Coronary artery (tissue), 2 donors: ENCODE measurements at regions not wholly inside any gene's neighbourhood (a gene's known extent, or its start where the extent isn't known, plus 50 kb on each side); places are given as distances from the start of the nearest gene placed in this dataset.

ENCODE experiments used
- DNase-seq: peaks from one replicate; pipeline ENCODE4 v3.0.0-alpha.2; 2017; ENCODE audit warnings: low spot score
- H3K27ac ChIP-seq, 2 donors: fragments of 200-600 bp; sonication (generic); one replicate each; pipeline ENCODE4 v1.5.1; 2016 to 2019
- H3K4me3 ChIP-seq: fragments of 200-600 bp; sonication (generic); 2 replicates; pipeline ENCODE4 v1.5.1; 2016; ENCODE audit warnings: mild to moderate bottlenecking, moderate library complexity
- TF ChIP-seq, protein P1 (sequence below): fragments of 200-600 bp; sonication (generic); IDR thresholded peaks from one replicate; pipeline ENCODE4 v1.5.1; 2019; ENCODE audit warnings: antibody characterized with exemption

DNA sequence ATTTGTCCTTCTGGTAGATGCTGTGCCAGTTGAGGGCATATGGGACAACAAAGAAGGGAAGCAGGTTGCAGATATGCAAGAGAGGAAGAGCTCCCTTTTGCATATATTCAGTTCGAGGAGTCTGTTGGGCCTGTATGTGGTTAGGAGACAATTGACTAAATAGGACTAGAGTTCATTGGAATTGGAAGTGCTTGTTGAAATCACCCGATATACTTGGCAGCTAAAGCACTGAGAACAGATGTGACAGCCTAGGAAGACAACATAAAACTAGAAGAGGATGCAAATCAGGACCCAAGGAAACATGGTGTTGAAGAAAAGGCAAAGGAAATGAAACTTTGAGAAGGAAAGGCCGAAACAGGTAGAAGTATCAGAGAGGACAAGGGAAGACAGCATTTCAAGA, 215.2 kb upstream of the P2RY1 start:
- Histone ChIP-seq H3K4me3 (no peak overlapping the region), H3K27ac (no peak overlapping the region)
- TF ChIP-seq, protein P1, sequence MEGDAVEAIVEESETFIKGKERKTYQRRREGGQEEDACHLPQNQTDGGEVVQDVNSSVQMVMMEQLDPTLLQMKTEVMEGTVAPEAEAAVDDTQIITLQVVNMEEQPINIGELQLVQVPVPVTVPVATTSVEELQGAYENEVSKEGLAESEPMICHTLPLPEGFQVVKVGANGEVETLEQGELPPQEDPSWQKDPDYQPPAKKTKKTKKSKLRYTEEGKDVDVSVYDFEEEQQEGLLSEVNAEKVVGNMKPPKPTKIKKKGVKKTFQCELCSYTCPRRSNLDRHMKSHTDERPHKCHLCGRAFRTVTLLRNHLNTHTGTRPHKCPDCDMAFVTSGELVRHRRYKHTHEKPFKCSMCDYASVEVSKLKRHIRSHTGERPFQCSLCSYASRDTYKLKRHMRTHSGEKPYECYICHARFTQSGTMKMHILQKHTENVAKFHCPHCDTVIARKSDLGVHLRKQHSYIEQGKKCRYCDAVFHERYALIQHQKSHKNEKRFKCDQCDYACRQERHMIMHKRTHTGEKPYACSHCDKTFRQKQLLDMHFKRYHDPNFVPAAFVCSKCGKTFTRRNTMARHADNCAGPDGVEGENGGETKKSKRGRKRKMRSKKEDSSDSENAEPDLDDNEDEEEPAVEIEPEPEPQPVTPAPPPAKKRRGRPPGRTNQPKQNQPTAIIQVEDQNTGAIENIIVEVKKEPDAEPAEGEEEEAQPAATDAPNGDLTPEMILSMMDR = no peak
- DNase-seq = no peak

DNA sequence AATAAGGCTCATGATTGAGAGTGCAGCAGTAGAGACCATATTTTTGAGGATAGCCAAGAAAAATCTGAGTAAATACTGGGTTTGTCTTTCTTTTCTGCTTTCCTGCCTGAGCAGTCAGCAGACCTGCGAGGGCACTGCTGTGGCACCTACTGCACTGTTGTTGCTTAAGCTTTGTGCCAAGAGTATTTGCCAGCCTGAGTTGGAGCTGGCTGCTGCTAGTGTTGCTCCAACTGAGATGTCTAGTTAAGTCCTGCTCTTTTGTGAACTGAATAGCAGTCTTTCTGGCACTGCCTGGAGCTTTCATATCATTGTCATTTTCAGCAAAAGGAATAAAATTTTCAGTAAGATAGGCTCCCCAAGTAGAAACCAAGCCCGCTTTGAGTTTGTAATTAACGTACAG, 214.5 kb upstream of the P2RY1 start:
- Histone ChIP-seq H3K4me3 (no peak overlapping the region), H3K27ac (no peak overlapping the region)
- no peak for DNase-seq
- TF ChIP-seq, protein P1 = no peak

DNA sequence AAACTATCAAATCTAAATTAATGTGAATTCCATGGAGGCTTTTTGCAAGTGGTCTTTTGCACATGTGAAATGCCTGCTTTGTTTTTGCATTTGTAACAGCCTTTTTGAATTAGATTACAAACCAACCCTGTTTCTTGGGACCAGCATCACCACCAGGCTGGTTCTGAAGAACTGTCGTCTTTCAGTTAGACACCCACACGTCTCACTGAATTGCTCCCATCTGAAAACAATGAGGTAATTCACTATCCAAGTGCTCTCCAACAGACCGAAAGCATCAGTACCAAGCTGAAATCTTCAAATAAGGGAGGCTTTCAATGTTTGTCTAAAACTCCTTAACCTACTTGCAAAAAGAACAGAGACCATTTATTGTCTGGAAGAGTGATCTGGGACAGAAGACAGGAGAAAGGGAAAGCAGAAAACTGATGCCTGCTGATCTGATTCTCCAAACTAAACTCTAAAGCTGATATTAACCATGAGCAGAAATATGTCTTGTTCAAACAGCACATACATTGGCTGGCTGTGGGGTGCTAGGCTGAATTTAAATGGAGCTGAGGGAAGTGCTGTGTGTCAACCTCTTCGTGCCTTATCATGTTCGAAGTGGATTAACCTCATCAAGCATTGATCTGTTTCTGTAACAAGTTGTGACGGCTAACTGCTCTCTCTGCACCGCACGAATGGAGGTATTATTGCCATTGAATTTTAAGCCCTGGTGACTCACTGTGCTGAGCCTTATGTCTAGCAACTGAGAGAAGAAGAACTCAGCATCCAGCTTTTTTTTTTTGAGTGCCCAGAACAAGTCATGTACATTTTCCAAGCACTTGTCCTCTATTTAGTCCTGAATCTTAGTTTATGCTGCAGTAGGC, 213.7 kb upstream of the P2RY1 start:
- Histone ChIP-seq H3K4me3 (no peak overlapping the region), H3K27ac (peak overlapping the region in 1 of 2 donors; percentile 44)
- TF ChIP-seq, protein P1 = no peak
- no peak for DNase-seq

DNA sequence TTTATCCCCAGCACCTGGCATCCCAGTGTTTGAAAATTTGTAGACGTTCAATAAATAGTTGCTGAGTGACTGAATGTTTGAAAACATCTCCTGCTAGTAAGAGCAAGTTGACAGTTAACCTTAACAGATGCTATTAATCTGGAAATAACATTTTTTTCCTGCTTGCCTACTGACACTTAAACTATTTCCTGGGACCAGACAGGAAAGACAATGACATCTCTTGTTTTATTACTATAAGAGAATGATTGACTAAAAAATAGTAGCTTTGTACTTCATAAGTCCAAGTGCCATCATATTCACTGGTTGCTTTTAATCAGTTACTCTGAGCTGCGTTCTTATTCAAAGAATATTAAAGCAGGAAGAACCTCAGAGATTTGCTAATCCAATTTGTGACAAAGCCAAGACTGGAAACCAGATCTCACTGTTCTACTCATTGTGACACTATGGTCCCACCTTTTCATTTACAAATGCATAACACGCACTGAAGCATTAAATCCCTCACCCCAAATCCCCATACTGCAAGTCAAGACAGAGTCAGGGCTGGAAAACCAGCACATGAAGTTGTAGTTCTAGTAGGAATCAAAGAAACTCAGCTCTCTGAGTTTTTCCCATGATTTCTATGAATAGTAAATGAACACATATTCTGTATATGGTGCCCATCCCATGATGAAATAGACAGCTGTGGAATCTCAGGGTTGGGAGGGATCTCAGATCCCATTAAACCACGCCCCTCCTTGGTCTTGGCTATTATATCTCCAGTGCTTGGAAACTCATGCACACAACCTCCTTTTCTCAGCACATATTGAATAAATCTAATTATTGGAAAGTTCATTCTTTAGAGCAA, 212.7 kb upstream of the P2RY1 start:
- H3K4me3 ChIP-seq = no peak overlapping the region
- DNase-seq = no peak
- no peak overlapping the region for H3K27ac ChIP-seq
- TF ChIP-seq, protein P1 = no peak

DNA sequence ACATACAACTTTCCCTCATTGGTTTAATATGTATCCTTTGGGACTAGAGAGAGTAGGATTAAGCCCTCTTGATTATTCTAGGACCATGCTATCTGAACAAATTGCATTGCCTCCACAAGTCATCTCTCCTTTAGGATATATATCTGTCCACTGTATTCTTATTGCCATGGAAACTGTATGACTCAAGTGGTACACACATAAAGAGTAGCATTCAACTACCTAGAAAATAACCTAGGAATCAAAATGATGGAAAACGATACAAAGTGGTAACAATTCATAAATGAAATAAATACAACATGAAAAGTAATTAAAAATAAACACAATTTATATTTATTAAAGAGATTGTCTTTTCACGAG, 212.1 kb upstream of the P2RY1 start:
- TF ChIP-seq, protein P1 = no peak
- Histone ChIP-seq H3K4me3 (no peak overlapping the region), H3K27ac (no peak overlapping the region)
- DNase-seq = no peak

DNA sequence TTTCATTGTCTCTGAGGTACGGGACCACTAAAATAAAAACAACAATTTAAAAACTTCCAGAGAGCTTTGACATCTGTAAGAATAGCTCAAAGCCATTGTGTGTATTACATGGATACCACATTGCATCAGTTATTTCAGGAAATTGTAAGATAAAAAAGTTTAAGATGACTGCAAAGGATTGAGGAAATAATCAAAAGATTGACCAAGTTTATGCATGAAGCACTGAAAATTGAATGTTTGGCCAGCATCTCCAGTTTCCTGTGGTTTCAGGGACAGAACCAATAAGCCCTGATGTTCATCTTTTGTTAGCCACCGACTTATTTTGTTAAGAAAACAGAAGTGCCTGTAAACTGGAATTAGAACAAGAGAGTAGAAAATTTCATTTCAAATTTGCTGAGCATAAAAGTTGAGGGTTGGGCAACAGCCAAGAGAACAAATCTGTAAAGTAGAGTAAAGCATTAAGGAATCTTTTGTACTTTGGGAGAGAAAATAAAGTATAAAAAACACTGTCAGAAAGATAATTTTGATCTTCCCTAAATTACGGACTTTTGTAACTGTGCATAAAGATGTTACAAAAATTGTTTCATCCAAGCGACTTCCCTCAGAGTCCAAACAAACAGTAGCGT, 211.5 kb upstream of the P2RY1 start:
- no peak for DNase-seq
- TF ChIP-seq, protein P1 = no peak
- H3K27ac ChIP-seq = no peak overlapping the region
- H3K4me3 ChIP-seq = no peak overlapping the region
